ENCODE measurements at regions not wholly inside any gene's neighbourhood (a gene's known extent, or its start where the extent isn't known, plus 50 kb on each side); places are given as distances from the start of the nearest gene placed in this dataset.

- Histone ChIP-seq H3K36me3 (replicated peaks; ENCODE audit: low read depth, low read length) (no peaks in the 10 kb centered on the region), H2AFZ (ENCODE audit: low read depth, low read length) (no peak overlapping the region), H4K20me1 (ENCODE audit: insufficient read depth, low read length) (no peaks in the 10 kb centered on the region), H3K4me1 (ENCODE audit: low read length) (peaks cover 14% of the 10 kb centered on the region), H3K9ac (ENCODE audit: low read length) (no peak overlapping the region), H3K79me2 (ENCODE audit: low read length) (no peaks in the 10 kb centered on the region), H3K27me3 (ENCODE audit: low read depth, low read length) (no peaks in the 10 kb centered on the region), H3K27ac (ENCODE audit: low read length) (no peak overlapping the region), H3K4me3 (ENCODE audit: low read length) (no peak overlapping the region), H3K4me2 (ENCODE audit: low read length) (no peak overlapping the region), H3K9me3 (ENCODE audit: insufficient read depth, low read length) (no peaks in the 10 kb centered on the region)
- TF ChIP-seq, protein P1, sequence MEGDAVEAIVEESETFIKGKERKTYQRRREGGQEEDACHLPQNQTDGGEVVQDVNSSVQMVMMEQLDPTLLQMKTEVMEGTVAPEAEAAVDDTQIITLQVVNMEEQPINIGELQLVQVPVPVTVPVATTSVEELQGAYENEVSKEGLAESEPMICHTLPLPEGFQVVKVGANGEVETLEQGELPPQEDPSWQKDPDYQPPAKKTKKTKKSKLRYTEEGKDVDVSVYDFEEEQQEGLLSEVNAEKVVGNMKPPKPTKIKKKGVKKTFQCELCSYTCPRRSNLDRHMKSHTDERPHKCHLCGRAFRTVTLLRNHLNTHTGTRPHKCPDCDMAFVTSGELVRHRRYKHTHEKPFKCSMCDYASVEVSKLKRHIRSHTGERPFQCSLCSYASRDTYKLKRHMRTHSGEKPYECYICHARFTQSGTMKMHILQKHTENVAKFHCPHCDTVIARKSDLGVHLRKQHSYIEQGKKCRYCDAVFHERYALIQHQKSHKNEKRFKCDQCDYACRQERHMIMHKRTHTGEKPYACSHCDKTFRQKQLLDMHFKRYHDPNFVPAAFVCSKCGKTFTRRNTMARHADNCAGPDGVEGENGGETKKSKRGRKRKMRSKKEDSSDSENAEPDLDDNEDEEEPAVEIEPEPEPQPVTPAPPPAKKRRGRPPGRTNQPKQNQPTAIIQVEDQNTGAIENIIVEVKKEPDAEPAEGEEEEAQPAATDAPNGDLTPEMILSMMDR (IDR thresholded peaks at IDR 0.05; ENCODE audit: low read depth, low read length), result no peak
- TF ChIP-seq EZH2phosphoT487 (IDR thresholded peaks at IDR 0.05; ENCODE audit: low read depth), result no peak
Measured at GRCh38 chr6:105669232-105669631, 266.4 kb upstream of the PREP start.

DNA sequence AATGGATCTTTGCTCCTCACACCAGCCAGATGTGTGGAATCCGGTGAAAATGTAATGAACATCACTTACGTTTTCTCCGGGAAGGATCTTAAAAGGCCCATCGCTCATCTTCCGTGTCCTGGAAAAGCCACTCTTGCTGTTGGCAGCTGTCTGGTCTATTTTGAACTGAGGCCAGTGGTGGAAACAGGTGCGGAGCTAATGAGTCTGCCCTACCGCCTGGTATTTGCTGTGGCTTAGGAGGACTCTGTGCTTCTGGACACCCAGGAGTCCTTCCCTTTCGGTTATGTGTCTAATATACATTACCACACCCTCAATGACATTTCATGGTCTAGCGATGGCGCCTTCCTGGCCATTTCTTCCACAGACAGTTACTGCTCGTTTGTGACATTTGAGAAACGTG lies 264.2 kb upstream of the PREP start:
- Histone ChIP-seq H3K4me3 (ENCODE audit: low read length) (no peak overlapping the region), H3K27ac (ENCODE audit: low read length) (no peak overlapping the region), H3K9ac (ENCODE audit: low read length) (no peak overlapping the region), H4K20me1 (ENCODE audit: insufficient read depth, low read length) (no peaks in the 10 kb centered on the region), H3K27me3 (ENCODE audit: low read depth, low read length) (no peaks in the 10 kb centered on the region), H3K4me1 (ENCODE audit: low read length) (peaks cover 4% of the 10 kb centered on the region; the same call in 1 of the 2 replicates), H3K36me3 (replicated peaks; ENCODE audit: low read depth, low read length) (no peaks in the 10 kb centered on the region), H3K79me2 (ENCODE audit: low read length) (no peaks in the 10 kb centered on the region), H3K9me3 (ENCODE audit: insufficient read depth, low read length) (no peaks in the 10 kb centered on the region), H2AFZ (ENCODE audit: low read depth, low read length) (no peak overlapping the region), H3K4me2 (ENCODE audit: low read length) (no peak overlapping the region)
- TF ChIP-seq, protein P1 (IDR thresholded peaks at IDR 0.05; ENCODE audit: low read depth, low read length), result no peak
- TF ChIP-seq EZH2phosphoT487 (IDR thresholded peaks at IDR 0.05; ENCODE audit: low read depth), result no peak

DNA sequence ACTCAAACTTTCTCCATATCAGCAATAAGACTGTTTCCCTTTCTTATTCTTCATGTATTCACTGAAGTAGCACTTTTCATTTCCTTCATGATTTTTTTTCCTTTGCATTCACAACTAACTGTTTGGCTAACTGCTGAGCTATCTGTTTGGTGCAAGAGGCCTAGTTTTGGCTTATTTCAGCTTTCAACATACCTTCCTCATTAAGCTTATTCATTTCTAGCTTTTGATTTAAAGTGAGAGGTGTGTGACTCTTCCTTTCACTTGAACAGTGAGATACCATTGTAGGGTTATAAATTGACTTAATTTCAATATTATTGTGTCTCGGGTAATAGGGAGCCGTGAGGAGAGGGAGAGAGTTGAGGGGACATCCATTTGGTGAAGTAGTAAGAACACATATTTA lies 262.0 kb upstream of the PREP start:
- Histone ChIP-seq H3K79me2 (ENCODE audit: low read length) (no peaks in the 10 kb centered on the region), H2AFZ (ENCODE audit: low read depth, low read length) (no peak overlapping the region), H3K27me3 (ENCODE audit: low read depth, low read length) (no peaks in the 10 kb centered on the region), H3K4me3 (ENCODE audit: low read length) (no peak overlapping the region), H3K9ac (ENCODE audit: low read length) (no peak overlapping the region), H3K27ac (ENCODE audit: low read length) (no peak overlapping the region), H4K20me1 (ENCODE audit: insufficient read depth, low read length) (no peaks in the 10 kb centered on the region), H3K4me2 (ENCODE audit: low read length) (no peak overlapping the region), H3K4me1 (ENCODE audit: low read length) (peaks cover 4% of the 10 kb centered on the region; the same call in 1 of the 2 replicates), H3K36me3 (replicated peaks; ENCODE audit: low read depth, low read length) (no peaks in the 10 kb centered on the region), H3K9me3 (ENCODE audit: insufficient read depth, low read length) (no peaks in the 10 kb centered on the region)
- TF ChIP-seq, protein P1 (IDR thresholded peaks at IDR 0.05; ENCODE audit: low read depth, low read length), result no peak
- TF ChIP-seq EZH2phosphoT487 (IDR thresholded peaks at IDR 0.05; ENCODE audit: low read depth), result no peak

GRCh38 chr6:105651969-105652368 lies 249.1 kb upstream of the PREP start:
- no peaks in the 10 kb centered on the region for H3K9me3 ChIP-seq (ENCODE audit: insufficient read depth, low read length)
- H3K27ac ChIP-seq (ENCODE audit: low read length), result no peak overlapping the region
- no peaks in the 10 kb centered on the region for H3K36me3 ChIP-seq (replicated peaks; ENCODE audit: low read depth, low read length)
- no peaks in the 10 kb centered on the region for H4K20me1 ChIP-seq (ENCODE audit: insufficient read depth, low read length)
- no peak overlapping the region for H3K9ac ChIP-seq (ENCODE audit: low read length)
- H3K4me2 ChIP-seq (ENCODE audit: low read length), result no peak overlapping the region
- H3K4me1 ChIP-seq (ENCODE audit: low read length), result peaks cover 24% of the 10 kb centered on the region
- peaks cover 44% of the 10 kb centered on the region for H3K27me3 ChIP-seq (ENCODE audit: low read depth, low read length)
- H3K4me3 ChIP-seq (ENCODE audit: low read length), result no peak overlapping the region
- no peaks in the 10 kb centered on the region for H3K79me2 ChIP-seq (ENCODE audit: low read length)
- no peak overlapping the region for H2AFZ ChIP-seq (ENCODE audit: low read depth, low read length)
- TF ChIP-seq EZH2phosphoT487 (IDR thresholded peaks at IDR 0.05; ENCODE audit: low read depth), result no peak
- TF ChIP-seq, protein P1 (IDR thresholded peaks at IDR 0.05; ENCODE audit: low read depth, low read length), result no peak
